ENCODE measurements at regions not wholly inside any gene's neighbourhood (a gene's known extent, or its start where the extent isn't known, plus 50 kb on each side); places are given as distances from the start of the nearest gene placed in this dataset.
A peak's percentile ranks its signal among the peaks of the same experiment; 100 is the strongest.

GRCh38 chr7:50153995-50154394 is 60.9 kb upstream of the ZPBP start:
- DNase-seq (no peak), ATAC-seq (ENCODE audit: low read depth) (no peak)
- H3K4me2 ChIP-seq (replicated peaks; ENCODE audit: low read depth, low read length, poor library complexity, severe bottlenecking), result no peak overlapping the region
- H3K27me3 Mint-ChIP-seq, result no peaks in the 10 kb centered on the region
- H3K9me3 Mint-ChIP-seq (ENCODE audit: insufficient read depth), result peaks cover 2% of the 10 kb centered on the region
- POLR2A ChIA-PET, result no interaction called here
- peaks cover 64% of the 10 kb centered on the region for H3K4me1 Mint-ChIP-seq
- 100% methylated on average over 2 of the region's 6 CpGs for WGBS (ENCODE audit: insufficient coverage)
- TF ChIP-seq CTCF (IDR thresholded peaks at IDR 0.05) (no peak), EZH2 (IDR thresholded peaks at IDR 0.05; ENCODE audit: borderline replicate concordance, insufficient read depth, low read depth, low read length, poor library complexity, severe bottlenecking) (no peak)
- no peak overlapping the region for H3K4me3 Mint-ChIP-seq
- no peak overlapping the region for H3K27ac ChIP-seq (ENCODE audit: low read length in 2 of 2)
- H3K4me1 ChIP-seq (ENCODE audit: control insufficient read depth in 2 of 2, insufficient read depth in 2 of 2, low read length in 2 of 2), result peaks cover 51 to 52% of the 10 kb centered on the region in 2 donors
- no peaks in the 10 kb centered on the region for H4K20me1 ChIP-seq (ENCODE audit: control insufficient read depth, insufficient read depth, low read length, poor library complexity, severe bottlenecking)
- H3K4me3 ChIP-seq (ENCODE audit: control extremely low read depth in 1 of 5, extremely low read depth in 1 of 5, insufficient read depth in 1 of 5, low read depth in 2 of 5, low read length in 4 of 5), result no peak overlapping the region
- H3K79me2 ChIP-seq (ENCODE audit: control insufficient read depth, insufficient read depth, low read length), result no peaks in the 10 kb centered on the region
- H3K9ac ChIP-seq (ENCODE audit: low read length), result no peak overlapping the region
- CTCF ChIA-PET, result no interaction called here
- no peaks in the 10 kb centered on the region for H3K9me3 ChIP-seq (ENCODE audit: control extremely low read depth in 1 of 3, control insufficient read depth in 2 of 3, insufficient read depth in 1 of 3, low read length in 2 of 3)
- no peak overlapping the region for H2AFZ ChIP-seq (ENCODE audit: insufficient read depth, low read depth, low read length, poor library complexity, severe bottlenecking)
- intact Hi-C loops (cut with micrococcal nuclease), result no loop called here
- no peak overlapping the region for H3K27ac Mint-ChIP-seq
- no peaks in the 10 kb centered on the region for H3K36me3 ChIP-seq (replicated peaks in 1 of 2; ENCODE audit: control extremely low read depth in 1 of 2, control insufficient read depth in 1 of 2, extremely low read depth in 1 of 2, insufficient read depth in 2 of 2, low read length in 1 of 2)
- no peaks in the 10 kb centered on the region for H3K27me3 ChIP-seq (replicated peaks in 1 of 4; ENCODE audit: control extremely low read depth in 1 of 4, control insufficient read depth in 3 of 4, insufficient read depth in 4 of 4, low read length in 3 of 4)

- peak overlapping the region; percentile 47 for H2AFZ ChIP-seq (ENCODE audit: insufficient read depth, low read depth, low read length, poor library complexity, severe bottlenecking)
- H3K36me3 ChIP-seq (replicated peaks in 1 of 2; ENCODE audit: control extremely low read depth in 1 of 2, control insufficient read depth in 1 of 2, extremely low read depth in 1 of 2, insufficient read depth in 2 of 2, low read length in 1 of 2), result no peaks in the 10 kb centered on the region
- intact Hi-C loops (cut with micrococcal nuclease), result no loop called here
- no peaks in the 10 kb centered on the region for H4K20me1 ChIP-seq (ENCODE audit: control insufficient read depth, insufficient read depth, low read length, poor library complexity, severe bottlenecking)
- H3K9me3 ChIP-seq (ENCODE audit: control extremely low read depth in 1 of 3, control insufficient read depth in 2 of 3, insufficient read depth in 1 of 3, low read length in 2 of 3), result no peaks in the 10 kb centered on the region
- no peak for TF ChIP-seq EZH2 (IDR thresholded peaks at IDR 0.05; ENCODE audit: borderline replicate concordance, insufficient read depth, low read depth, low read length, poor library complexity, severe bottlenecking)
- no peak for TF ChIP-seq CTCF (IDR thresholded peaks at IDR 0.05)
- no peaks in the 10 kb centered on the region for H3K27me3 ChIP-seq (replicated peaks in 1 of 4; ENCODE audit: control extremely low read depth in 1 of 4, control insufficient read depth in 3 of 4, insufficient read depth in 4 of 4, low read length in 3 of 4)
- no peak overlapping the region for H3K9ac ChIP-seq (ENCODE audit: low read length)
- ChIA-PET CTCF (interaction anchor here (0.7 to 2.8 kb wide), 6 partner anchors 10 to 265 kb away, joined by 3 to 9 read pairs (median 3); no protein-coding TSS in a partner anchor), POLR2A (interaction anchor here (0.7 kb wide), 1 partner anchor 8 kb away, joined by 5 read pairs; no protein-coding TSS in a partner anchor)
- peaks cover 59 to 61% of the 10 kb centered on the region in 2 donors for H3K4me1 ChIP-seq (ENCODE audit: control insufficient read depth in 2 of 2, insufficient read depth in 2 of 2, low read length in 2 of 2)
- H3K4me3 Mint-ChIP-seq, result no peak overlapping the region
- H3K79me2 ChIP-seq (ENCODE audit: control insufficient read depth, insufficient read depth, low read length), result no peaks in the 10 kb centered on the region
- H3K4me2 ChIP-seq (replicated peaks; ENCODE audit: low read depth, low read length, poor library complexity, severe bottlenecking), result peak overlapping the region; percentile 26
- peaks cover 2% of the 10 kb centered on the region for H3K9me3 Mint-ChIP-seq (ENCODE audit: insufficient read depth)
- DNase-seq (no peak), ATAC-seq (ENCODE audit: low read depth) (no peak)
- H3K27ac ChIP-seq (ENCODE audit: low read length in 2 of 2), result peak overlapping the region in 1 of 2 donors; percentile 57
- peaks cover 72% of the 10 kb centered on the region for H3K4me1 Mint-ChIP-seq
- no peaks in the 10 kb centered on the region for H3K27me3 Mint-ChIP-seq
- H3K27ac Mint-ChIP-seq, result peak overlapping the region; percentile 54
- H3K4me3 ChIP-seq (ENCODE audit: control extremely low read depth in 1 of 5, extremely low read depth in 1 of 5, insufficient read depth in 1 of 5, low read depth in 2 of 5, low read length in 4 of 5), result no peak overlapping the region
These were observed 60.1 kb upstream of the ZPBP start for GRCh38 chr7:50153148-50153547.

Data from B cell (primary cell).